HFF-Myc (cell line): ENCODE measurements at regions not wholly inside any gene's neighbourhood (a gene's known extent, or its start where the extent isn't known, plus 50 kb on each side); places are given as distances from the start of the nearest gene placed in this dataset.

Source experiments
- DNase-seq: peaks from one replicate; pipeline ENCODE4 v3.0.0-alpha.2; 2011; ENCODE audit warnings: low read depth; ENCODE audit errors: extremely low read depth
- H3K4me3 ChIP-seq: replicated peaks from 2 replicates; pipeline ENCODE4 v1.5.1; 2011; ENCODE audit warnings: low read depth, mild to moderate bottlenecking, control low read depth, low read length
- CTCF ChIP-seq: IDR thresholded peaks from 2 replicates; pipeline ENCODE4 v1.5.1; 2012; ENCODE audit warnings: mild to moderate bottlenecking, low read depth, low read length, control low read depth; ENCODE audit errors: missing control alignments

GRCh38 chr4:184941671-184942418 lies 76.4 kb upstream of the HELT start:
- no peak for DNase-seq
- no peak for TF ChIP-seq CTCF
- H3K4me3 ChIP-seq = no peak overlapping the region

GRCh38 chr4:184942444-184943425 lies 75.6 kb upstream of the HELT start:
- TF ChIP-seq CTCF = no peak
- H3K4me3 ChIP-seq = no peak overlapping the region
- no peak for DNase-seq

GRCh38 chr4:184949020-184949419 lies 69.3 kb upstream of the HELT start:
- no peak overlapping the region for H3K4me3 ChIP-seq
- no peak for TF ChIP-seq CTCF
- DNase-seq = no peak

- H3K4me3 ChIP-seq = no peak overlapping the region
- no peak for DNase-seq
- no peak for TF ChIP-seq CTCF
These were observed 68.0 kb upstream of the HELT start for GRCh38 chr4:184950117-184950830.

- H3K4me3 ChIP-seq = no peak overlapping the region
- no peak for DNase-seq
- TF ChIP-seq CTCF = no peak
These were observed 67.4 kb upstream of the HELT start for GRCh38 chr4:184950926-184951325.

- DNase-seq = no peak
- no peak overlapping the region for H3K4me3 ChIP-seq
- no peak for TF ChIP-seq CTCF
These were observed 66.6 kb upstream of the HELT start for GRCh38 chr4:184951668-184952160.
